HG03108 (cell line): ENCODE measurements at regions not wholly inside any gene's neighbourhood (a gene's known extent, or its start where the extent isn't known, plus 50 kb on each side); places are given as distances from the start of the nearest gene placed in this dataset.
"Not testable (repeated sequence)": the region's sequence is repeated elsewhere in the genome, so short reads cannot be mapped to it uniquely, and the experiment has no call there.

Experiments used
- ATAC-seq: cut with Tn5 transposase; IDR thresholded peaks from one replicate; pipeline ENCODE4 v1.9.1; 2021; ENCODE audit warnings: moderate library complexity; ENCODE audit not compliant: unreplicated experiment

DNA sequence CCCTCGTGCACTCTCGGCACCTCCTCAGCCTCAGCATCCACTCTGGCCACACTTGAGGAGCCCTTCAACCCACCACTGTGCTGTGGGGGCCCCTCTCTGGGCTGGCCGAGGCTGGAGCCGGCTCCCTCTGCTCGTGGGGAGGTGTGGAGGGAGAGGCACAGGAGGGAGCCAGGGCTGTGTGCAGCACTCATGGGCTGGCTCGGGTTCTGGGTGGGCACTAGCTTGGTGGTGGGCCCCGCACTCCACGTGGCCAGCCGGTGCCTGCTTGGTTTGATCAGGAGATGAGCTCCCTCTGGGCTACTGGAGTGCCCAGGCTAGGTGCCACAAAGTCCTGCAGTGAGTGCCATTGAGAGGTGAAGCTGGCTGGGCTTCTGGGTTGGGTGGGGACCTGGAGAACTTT, 949.4 kb upstream of the GJE1 start:
- ATAC-seq: no peak

DNA sequence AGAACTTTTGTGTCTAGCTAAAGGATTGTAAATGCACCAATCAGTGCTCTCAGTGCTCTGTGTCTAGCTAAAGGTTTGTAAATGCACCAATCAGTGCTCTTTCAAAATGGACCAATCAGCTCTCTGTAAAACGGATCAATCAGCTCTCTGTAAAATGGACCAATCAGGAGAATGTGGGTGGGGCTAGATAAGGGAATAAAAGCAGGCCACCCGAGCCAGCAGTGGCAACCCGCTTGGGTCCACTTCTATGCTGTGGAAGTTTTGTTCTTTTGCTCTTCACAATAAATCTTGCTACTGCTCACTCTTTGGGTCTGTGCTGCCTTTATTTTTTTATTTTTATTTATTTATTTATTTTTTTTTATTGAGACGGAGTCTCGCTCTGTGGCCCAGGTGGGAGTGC, 957.3 kb upstream of the GJE1 start:
- not testable (repeated sequence) for ATAC-seq

DNA sequence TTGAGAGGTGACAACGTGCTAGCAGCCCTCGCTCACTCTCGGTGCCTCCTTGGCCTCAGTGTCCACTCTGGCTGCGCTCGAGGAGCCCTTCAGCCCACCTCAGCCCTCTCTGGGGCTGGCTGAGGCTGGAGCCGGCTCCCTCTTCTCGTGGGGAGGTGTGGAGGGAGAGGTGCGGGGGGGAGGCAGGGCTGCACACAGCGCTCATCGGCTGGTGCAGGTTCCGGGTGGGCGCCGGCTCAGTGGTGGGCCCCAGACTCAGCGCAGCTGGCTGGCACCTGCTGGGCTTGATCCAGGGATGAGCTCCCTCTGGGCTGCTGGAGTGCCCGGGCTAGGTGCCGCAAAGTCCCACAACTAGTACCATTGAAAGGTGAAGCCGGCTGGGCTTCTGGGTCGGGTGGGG, 957.8 kb upstream of the GJE1 start:
- no peak for ATAC-seq

DNA sequence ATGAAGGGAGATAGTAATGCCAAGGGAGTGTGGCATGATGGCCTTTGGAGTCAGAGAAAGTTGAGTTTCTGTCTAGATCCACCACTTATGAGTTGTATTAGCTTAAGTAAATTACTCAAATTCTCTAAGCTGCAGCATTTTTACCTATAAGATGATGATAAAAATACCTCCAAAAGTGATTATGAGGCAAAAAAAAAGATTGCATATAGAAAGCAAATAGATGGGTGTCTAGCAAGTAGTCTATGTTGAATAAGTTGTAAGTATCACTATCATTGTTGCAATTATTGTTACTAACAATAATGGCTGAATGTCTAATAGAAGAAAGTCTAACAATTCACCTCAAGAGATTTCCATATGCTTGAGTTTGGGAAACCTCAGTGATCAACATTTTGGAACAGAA, 959.2 kb upstream of the GJE1 start:
- ATAC-seq: no peak

DNA sequence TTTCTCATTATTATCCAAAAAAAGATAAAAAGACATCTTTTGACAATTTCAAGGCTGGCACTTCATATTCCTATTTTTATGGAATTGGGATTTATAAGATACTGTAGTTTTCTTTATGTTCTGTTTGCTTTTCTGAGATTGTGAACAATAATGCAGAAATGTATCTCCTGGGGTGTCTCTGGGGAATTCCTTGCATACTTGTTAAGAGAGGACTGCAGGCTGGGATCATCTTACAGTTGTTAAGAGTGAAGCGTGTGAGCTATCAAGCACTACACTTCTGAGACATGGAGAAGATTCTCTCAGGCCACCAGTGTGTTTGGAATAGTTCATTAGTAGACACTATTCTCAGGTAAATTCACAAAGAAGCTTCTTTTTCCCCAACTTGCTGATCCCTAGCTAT, 963.3 kb upstream of the GJE1 start:
- no peak for ATAC-seq

DNA sequence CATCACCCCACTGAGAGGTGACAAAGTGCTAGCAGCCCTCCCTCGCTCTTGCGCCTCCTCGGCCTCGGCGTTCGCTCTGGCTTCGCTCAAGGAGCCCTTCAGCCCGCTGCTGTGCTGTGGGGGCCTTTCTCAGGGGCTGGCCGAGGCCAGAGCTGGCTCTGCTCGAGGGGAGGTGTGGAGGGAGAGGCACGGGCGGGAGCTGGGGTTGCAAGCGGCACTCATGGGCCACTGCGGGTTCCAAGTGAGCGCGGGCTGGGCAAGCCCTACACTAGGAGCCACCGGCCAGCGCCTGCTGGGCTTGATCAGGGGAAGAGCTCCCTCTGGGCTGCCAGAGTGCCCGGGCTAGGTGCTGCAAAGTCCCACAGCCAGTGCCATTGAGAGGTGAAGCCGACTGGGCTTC, 964.8 kb upstream of the GJE1 start:
- no peak for ATAC-seq

DNA sequence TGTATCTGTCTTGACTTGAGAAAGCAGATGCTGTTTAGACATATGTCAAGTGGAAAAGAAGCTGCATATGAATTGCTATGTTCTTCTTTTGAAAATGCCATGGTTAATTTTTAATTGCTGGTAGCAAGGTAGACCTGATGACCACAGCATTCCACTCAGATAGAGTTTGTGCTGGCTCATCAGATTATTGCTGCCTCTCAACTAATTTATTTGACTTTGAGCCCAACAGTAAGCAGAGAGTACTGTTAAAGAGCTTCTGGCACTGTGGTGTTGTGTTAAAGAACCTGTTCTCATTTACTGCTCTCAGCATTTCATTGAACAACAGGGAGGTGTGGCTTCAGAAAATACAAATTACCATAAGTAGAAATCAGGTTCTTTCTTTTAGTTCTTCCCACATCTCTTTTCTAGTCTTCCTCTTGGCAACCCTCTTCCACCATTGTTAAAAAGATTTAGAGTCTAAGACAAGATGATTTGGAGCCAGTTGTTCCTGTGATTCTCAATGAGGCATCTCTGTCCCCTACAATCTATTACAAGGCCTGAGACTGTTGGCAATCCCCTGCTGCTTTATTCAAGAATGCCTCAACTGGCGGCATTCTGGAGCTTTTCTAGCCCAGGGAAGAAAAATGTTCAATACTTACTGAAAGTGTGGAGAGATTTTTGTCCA, 967.6 kb upstream of the GJE1 start:
- no peak for ATAC-seq

DNA sequence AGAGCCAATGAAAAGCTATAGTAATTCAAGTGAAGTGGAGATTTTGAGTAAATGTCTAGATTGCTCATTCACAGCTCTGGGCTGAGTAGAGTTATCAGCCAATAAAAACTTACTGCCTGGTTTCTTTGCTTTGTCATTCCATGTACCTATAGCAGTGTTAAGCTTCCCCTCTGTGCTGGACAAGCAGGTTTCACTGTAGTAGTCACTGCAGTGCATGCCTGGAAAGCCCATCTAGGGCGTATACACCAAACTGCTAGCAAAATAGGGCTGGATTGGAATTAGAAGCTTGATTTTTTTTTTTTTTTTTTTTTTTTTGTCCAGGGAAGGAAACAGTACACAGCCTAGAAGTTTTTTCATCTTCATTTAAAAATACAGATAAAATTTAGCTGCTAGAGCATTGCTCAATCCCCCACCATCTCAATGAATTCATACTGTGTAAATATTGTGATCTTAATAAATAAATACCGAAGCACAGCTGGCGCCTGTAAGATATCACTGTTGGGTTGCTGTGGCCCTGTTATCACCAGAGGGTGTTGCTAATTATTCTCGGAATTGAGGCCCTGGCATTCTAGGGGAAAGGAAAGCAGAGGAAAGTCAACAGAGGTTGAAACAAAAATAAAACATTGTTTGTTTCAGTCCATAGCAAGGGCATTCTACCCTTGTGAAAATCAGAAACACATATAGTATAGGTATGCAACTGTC, 968.5 kb upstream of the GJE1 start:
- no peak for ATAC-seq

DNA sequence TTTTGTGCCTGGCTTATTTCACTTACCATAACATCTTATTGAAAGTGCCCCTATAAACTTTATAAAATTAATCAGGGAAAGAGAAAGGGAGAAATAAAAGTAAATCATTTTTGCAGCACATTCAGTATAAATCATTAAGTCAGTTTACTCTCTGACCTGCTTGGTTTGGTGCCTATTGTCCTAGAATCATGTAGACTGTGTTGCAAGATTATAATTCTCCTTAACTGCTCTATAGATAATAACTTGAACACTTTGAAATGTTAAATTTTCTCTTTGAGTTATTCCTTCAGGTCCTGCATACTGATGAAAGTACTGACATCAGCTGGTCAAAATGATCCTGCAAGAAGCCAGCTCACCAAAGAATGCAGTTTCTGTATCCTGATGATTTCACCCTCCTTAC, 969.6 kb upstream of the GJE1 start:
- no peak for ATAC-seq

DNA sequence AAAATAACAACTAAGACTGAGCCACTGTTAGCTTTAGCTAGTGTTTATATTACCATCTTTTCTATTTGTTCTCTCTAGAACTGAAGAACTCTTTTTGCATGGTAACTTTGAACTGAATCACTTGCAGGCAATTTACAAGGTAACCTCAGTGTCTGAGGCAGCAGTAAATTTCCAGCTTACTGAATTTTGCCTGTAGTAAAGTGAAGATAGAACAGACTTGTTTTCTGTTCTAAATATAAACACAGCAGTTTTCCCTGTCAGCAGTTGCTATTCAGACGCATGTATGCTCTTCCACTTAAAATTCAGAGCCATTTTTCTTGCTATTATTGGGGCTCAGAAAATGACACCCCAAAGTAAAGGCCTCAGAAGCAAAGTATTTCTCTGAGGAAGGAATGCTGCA, 974.0 kb upstream of the GJE1 start:
- no peak for ATAC-seq

DNA sequence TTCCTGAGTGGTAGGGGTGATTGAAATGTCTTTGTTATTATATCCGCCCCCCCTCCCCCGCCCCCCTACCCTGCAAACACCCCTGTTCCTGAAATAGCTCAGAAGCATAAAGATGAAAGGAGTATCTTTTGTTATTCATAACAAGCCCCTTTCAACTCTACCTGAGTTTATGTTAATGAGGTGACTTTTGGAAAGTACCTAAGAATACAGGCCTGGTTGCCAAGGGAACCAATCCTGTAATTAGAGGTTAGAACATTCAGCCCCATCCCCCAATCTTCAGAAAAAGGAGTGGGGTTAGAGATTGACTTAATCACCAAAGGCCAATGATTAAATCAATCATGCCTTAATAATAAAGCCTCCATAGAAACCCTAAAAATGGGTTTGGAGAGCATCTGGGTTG, 979.2 kb upstream of the GJE1 start:
- no peak for ATAC-seq

DNA sequence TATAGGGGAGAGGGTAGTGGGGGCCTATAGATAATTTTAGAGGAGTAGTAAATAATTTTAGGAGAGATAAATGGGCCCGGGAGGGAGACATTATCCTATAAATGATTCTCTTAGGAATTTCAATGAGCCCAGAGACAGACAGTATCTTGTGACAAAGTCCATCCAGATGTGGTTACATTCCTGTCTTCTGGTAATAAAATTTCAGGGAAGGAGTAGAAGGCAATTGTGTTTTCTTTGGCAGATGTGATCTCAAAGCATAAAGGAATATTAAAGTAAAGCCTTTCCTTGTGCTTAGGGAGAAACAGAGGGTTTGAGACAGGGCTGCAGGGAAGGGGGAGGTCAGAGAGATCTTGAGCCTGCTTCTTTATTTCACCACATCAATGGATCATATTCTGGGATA, 979.8 kb upstream of the GJE1 start:
- no peak for ATAC-seq

DNA sequence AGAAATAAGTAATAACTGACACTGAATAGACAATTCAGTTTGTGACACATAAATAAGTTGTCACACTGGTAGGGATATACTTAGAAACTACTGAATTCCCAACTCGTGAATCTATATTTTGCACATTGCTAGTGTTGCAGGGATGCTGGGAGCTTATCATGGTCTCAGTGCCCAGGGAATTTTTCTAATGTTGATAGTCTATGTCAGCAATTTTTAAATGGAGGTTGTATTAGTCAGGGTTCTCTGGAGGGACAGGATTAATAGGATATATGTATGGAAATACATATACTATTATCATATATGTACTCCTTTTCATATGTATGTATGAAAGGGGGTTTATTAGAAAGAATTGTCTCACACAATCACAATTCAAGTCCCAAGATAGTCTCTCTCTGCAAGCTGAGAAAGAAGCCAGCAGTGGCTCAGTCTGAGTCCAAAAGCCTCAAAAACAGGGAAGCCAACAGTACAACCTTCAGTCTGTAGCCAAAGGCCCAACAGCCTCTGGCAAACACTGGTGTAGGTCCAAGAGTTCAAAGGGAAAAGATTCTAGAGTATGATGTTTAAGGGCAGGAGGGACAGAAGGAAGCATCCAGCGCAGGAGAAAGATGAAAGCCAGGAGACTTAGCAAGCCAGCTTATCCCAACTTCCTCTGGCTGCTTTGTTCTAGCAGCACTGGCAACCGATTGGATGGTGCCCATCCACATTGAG, 980.9 kb upstream of the GJE1 start:
- no peak for ATAC-seq

DNA sequence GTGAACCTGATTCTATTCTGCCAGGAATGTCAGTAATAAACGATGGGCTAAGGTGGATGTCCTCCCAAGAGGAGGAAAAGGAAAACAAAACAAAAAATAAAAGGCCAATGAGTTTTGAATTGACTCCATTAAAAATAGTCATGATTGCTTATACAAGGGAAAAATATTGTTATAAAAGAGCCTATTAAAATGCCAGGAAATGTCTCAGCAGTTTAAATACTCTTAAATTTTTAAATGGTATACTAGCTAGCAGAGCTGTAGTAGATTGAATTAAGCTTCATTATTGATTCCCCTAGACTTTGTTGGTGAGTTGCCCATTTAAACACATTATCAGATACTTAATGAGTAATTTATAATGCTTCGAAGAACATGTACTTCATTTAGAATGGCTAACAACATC, 990.9 kb upstream of the GJE1 start:
- ATAC-seq: no peak

DNA sequence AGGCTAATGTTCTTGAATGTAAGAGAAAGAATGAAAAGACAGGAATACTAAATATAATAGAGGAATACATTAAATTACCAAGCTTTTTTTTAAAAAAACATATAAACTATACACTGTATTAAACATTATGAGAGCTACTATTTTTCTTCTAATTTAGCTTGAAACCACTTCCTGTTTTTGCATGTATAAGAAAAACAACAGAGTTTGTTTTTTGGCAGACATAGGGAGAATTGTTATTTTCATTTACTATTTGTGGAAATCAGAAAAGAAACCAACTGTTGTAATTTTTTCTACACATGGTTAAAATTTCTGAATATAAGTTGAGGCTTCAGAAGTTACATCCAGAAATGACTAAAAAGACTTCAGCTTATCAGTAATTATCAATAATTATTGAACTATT, 991.8 kb upstream of the GJE1 start:
- ATAC-seq: no peak

DNA sequence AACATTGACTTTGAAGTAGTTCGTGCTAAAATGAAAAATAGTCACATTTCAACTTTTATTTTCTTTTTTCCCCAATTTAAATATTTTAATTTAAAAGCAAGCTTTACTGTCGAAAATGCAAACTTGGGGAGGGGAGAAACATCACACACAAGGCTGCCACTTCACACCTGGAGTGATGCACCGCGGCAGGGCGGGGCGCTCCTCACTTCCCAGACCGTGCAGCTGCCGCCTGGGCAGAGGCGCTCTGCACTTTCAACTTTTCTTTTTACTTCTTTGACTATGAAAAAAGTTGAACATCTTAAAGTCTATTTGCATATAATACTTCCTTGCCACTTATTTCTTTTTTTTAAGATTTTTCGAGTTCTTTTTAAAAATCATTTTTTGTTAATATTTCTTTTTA, 993.3 kb upstream of the GJE1 start:
- ATAC-seq: no peak

DNA sequence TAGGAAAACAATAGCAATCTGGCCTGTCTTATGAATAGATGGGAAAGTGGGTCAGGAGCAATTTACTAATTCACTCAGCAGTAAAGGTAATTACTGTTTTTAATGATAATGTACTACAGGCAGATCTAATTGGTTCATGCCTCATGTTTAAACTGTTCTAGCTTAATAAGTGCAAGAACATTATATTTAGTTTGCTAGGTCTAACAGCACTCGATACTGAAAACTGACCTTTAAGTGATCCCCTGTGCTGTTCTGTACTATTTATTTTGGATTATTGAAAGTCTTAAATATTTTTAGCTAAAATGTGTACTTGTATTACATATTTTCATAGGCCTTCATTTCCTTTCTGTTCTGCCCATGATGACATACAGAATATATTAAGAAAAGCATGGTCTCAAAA, 998.0 kb upstream of the GJE1 start:
- no peak for ATAC-seq

DNA sequence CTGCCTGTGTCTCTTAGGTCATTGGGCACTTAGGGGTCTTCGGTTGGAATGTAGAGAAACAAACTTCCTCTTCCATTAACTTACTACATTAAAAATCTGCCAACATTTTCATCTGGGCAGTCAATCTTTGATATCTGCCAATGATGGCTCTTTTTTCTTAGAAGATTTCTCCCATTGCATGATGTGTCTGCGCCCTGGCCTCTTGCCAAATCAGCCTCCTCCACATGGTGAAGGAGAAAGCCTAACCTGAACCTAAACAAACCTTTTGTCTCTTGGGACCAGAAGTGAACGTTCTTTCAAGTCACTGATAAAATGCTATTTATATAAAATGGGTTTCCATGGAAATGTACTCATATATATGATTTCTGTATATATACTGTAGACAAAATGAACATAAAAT, 998.9 kb upstream of the GJE1 start:
- ATAC-seq: no peak

DNA sequence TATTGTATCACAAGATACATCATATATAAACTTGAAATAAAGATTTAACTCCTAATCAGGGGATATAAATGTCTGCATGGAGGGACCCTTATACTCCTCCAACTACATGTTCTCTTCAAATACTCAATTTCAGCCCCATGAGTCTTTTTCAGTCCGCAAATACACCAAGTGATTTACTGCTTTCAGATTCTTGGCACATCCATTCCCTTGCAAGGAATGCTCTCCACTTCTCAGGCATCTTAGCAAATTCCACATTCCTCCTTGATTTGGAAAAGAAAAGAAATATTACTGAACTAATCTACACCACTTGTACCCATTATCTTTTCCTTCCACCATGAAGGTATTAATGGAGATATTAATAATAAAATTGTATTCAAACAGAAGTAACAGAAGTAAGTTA, 999.4 kb upstream of the GJE1 start:
- ATAC-seq: no peak

DNA sequence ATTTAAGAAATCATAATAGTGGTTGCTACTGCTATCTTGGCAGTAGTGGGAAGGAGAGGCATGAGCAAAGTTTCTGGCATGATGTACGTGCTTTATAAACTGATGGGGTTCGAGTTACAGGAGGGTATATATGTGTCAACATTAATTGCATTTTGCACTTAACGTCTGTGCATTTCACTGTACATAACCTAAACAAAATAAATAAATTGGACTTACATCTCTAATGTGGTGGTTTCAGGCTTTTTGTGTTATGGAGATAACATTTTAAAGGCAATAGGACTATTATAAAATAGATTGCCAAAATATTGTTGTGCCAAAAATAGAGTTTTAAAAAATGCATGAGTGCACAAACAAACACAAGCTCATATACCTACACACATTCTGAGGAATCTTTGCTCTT, 1001.1 kb upstream of the GJE1 start:
- no peak for ATAC-seq

DNA sequence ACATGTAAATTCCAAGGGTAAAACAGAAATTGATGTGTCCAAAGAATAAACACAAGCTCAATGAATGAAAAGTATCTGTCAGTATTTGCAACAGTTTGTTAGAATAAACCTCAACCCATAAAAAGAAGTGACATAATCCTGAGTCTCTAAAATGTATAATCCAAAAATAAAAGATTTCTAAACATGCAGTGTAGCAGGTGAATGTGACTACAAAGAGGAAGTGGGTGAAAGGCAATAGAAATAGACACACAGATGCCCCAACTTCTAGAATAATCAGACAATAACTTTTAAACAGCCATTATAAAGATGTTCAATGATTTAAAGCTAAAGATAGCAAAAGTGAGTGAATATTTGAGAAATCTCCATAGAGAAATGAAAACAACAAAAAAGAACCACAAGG, 1009.2 kb upstream of the GJE1 start:
- no peak for ATAC-seq

DNA sequence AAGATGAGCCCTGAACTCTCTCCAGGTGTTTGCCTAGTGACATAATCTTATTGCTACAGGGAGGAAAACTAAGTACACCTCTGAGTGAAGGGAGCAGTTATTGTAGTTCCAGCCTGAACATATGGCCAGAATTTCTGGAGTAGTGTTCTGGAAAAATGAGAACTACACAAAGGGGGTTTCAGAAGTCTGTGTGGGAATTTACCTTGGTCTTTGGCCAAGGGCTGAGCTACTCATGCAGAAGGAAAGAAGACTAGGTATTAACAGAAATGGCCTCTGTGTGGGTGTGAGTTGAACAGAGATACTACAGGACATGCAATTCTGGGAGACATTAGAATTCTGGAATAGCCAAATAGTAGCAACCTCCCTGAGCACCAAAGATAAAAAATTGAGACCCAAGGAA, 1009.7 kb upstream of the GJE1 start:
- ATAC-seq: no peak
